Activated CD4-positive, alpha-beta T cell treated with anti-CD3 and anti-CD28 coated beads, Interleukin-2, amount 10 ng/mL, durations not matched to agents 7 days and 5 days (primary cell): ENCODE measurements at regions not wholly inside any gene's neighbourhood (a gene's known extent, or its start where the extent isn't known, plus 50 kb on each side); places are given as distances from the start of the nearest gene placed in this dataset.
"Not testable (repeated sequence)": the region's sequence is repeated elsewhere in the genome, so short reads cannot be mapped to it uniquely, and the experiment has no call there.

Experiments used
- CTCF ChIA-PET: fragments of 350-600 bp; sonication (Branson Sonifier 250); formaldehyde crosslinking; loops from one replicate; lab custom pipeline; 2021; ENCODE audit warnings: antibody characterized with exemption; lab: Charles Lee
- POLR2A ChIA-PET: fragments of 350-600 bp; sonication (Branson Sonifier 250); formaldehyde crosslinking; loops from one replicate; lab custom pipeline; 2021; ENCODE audit warnings: antibody characterized with exemption; lab: Charles Lee
- DNase-seq: peaks from one replicate; pipeline ENCODE4 v3.0.0-alpha.2; 2020
- H3K27ac Mint-ChIP-seq: one replicate; pipeline ENCODE4 v1.8.0; 2021; ENCODE audit warnings: mild to moderate bottlenecking, moderate library complexity, mixed read lengths
- H3K27me3 Mint-ChIP-seq: one replicate; pipeline ENCODE4 v1.8.0; 2021; ENCODE audit warnings: mixed read lengths
- H3K36me3 Mint-ChIP-seq: one replicate; pipeline ENCODE4 v1.8.0; 2021; ENCODE audit warnings: low read depth, mixed read lengths
- H3K4me1 Mint-ChIP-seq: one replicate; pipeline ENCODE4 v1.8.0; 2021; ENCODE audit warnings: mixed read lengths
- H3K4me3 Mint-ChIP-seq: one replicate; pipeline ENCODE4 v1.8.0; 2021; ENCODE audit warnings: mild to moderate bottlenecking, moderate library complexity, mixed read lengths
- H3K9me3 Mint-ChIP-seq: one replicate; pipeline ENCODE4 v1.8.0; 2021; ENCODE audit warnings: mixed read lengths

DNA sequence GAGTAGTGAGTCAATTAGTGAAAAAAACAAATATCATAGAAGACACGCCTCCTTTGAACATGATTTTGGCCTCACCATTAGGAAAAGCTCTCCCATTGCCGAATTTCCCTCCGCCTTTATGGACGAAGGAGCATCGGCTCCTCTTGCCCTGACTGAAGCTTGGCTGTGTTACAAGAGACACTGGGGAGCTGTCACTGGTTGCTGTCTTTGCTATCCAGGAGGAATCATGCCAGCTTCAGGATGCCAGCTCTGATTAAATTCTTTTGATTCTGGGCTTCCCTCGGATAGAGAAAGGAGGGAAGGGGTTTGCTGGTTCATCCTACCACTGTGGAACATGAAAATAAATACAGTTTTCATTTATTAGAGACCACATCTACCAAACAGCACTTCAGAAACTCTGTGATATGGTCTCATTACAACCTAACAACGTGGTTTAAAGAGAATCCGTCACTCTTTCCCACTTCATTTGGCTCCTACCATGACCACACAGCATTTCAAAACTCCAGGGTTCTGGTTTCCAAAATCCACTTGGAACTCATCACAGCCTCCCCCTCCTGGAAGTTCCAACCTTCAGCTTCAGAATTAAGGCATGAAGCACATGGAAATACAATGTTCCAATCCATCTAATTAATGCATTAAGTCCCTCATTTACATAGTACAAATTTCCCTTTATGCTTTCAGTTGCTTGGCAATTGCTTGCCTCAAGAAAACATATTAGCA lies 446.0 kb downstream of the EFNB2 start:
- ChIA-PET POLR2A (no interaction called here), CTCF (no interaction called here)
- H3K27ac Mint-ChIP-seq = no peak overlapping the region
- H3K4me1 Mint-ChIP-seq = no peaks in the 10 kb centered on the region
- H3K9me3 Mint-ChIP-seq = no peaks in the 10 kb centered on the region
- H3K27me3 Mint-ChIP-seq = no peaks in the 10 kb centered on the region
- H3K4me3 Mint-ChIP-seq = no peak overlapping the region
- no peak for DNase-seq
- no peaks in the 10 kb centered on the region for H3K36me3 Mint-ChIP-seq

DNA sequence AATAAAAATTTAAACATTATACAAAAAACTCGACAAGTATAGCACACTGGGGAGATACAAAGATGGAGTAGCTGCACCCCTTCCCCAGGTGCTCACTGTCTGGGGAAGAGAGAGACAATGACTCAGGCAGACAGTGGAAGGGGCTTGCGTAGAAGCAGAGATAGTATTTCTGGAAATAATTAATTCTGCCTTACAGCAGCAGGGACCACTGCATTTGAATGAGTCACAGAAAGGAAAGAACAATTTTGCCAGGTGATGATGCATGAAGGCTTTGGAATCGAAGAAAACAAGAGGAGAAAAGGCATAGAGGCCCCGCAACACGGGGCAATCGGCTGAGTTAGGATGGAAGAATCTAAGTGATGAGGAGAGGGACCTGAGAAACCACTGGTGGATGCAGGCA lies 447.4 kb downstream of the EFNB2 start:
- CTCF ChIA-PET = no interaction called here
- no peaks in the 10 kb centered on the region for H3K36me3 Mint-ChIP-seq

DNA sequence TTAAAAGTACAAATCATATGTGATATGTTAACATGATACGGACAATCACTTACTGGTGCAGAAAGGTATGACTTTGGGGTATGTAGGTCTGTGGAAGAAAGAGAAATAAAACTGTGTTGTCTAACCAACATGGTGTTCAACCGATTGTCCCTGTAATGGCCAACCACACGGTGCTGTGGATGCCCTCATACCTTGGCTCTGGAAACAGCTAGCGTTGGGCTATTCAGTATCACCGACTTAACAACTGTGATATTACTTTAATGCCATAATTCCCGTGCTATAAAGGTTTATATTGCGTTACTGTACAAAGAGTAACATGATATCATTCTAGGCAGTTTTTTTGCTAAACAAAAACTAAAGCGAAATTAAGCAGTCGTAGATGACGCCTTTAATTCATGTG lies 448.3 kb downstream of the EFNB2 start:
- ChIA-PET POLR2A (no interaction called here), CTCF (no interaction called here)
- H3K4me1 Mint-ChIP-seq = no peaks in the 10 kb centered on the region
- DNase-seq = no peak
- H3K27ac Mint-ChIP-seq = no peak overlapping the region
- H3K36me3 Mint-ChIP-seq = no peaks in the 10 kb centered on the region
- no peaks in the 10 kb centered on the region for H3K27me3 Mint-ChIP-seq
- H3K4me3 Mint-ChIP-seq = no peak overlapping the region
- no peaks in the 10 kb centered on the region for H3K9me3 Mint-ChIP-seq

More for the DNA sequence above, 447.4 kb downstream of the EFNB2 start:
- POLR2A ChIA-PET = no interaction called here
- no peak overlapping the region for H3K27ac Mint-ChIP-seq
- no peaks in the 10 kb centered on the region for H3K9me3 Mint-ChIP-seq
- H3K4me3 Mint-ChIP-seq = no peak overlapping the region
- H3K27me3 Mint-ChIP-seq = no peaks in the 10 kb centered on the region
- DNase-seq = no peak
- H3K4me1 Mint-ChIP-seq = no peaks in the 10 kb centered on the region

DNA sequence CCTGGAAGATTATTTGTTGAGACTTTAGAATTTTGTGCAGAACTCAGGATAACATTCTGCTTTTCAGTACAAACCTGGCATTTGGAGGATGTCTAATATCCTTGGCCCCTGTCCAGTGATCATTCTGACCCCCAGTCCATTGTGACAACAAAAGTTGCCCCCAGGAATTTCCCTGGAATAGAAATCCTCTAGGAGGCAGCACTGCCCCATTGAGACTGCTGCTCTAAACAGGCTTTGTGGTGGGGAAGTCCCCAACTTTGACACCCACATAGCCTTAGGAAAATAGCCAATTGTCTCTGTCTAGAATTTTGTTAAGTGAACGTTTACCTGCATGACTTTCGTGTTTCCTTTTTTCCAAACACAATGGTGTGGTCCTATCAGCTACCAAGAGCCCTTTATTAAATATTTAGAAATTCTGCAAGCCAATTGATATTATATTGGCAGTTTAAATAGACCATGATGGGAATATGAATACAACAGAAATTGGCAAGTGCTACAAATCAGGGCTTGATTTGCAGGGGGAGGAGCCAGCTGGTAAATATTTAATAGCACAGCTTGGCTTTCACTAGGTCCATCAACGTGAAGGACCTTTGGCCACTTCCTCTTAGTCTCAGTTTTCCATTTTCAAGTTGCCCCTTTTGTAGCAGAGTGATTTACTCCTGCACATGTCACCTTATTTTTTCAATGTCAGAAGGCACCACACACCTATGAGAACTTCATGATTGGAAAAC lies 451.7 kb downstream of the EFNB2 start:
- no peak for DNase-seq
- no peaks in the 10 kb centered on the region for H3K36me3 Mint-ChIP-seq
- no peaks in the 10 kb centered on the region for H3K9me3 Mint-ChIP-seq
- no peaks in the 10 kb centered on the region for H3K4me1 Mint-ChIP-seq
- no peak overlapping the region for H3K4me3 Mint-ChIP-seq
- H3K27ac Mint-ChIP-seq = no peak overlapping the region
- H3K27me3 Mint-ChIP-seq = no peaks in the 10 kb centered on the region
- ChIA-PET POLR2A (no interaction called here), CTCF (no interaction called here)

DNA sequence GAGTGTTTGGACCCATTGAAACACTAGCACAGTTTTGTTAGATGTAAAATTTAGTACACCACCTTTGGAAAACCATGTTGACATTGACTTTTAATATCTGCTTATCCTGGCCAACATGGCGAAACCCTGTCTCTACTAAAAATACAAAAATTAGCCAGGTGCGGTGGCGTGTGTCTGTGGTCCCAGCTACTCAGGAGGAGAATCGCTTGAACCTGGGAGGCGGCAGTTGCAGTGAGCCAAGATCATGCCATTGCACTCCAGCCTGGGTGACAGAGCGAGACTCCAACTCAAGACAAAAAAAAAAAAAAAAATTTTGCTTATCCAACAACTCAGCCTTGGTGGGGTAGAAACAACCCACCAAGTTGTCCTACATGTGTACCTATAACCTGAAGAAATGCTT lies 454.2 kb downstream of the EFNB2 start:
- H3K4me1 Mint-ChIP-seq, H3K27ac Mint-ChIP-seq, H3K9me3 Mint-ChIP-seq, CTCF ChIA-PET, H3K36me3 Mint-ChIP-seq, DNase-seq, H3K27me3 Mint-ChIP-seq, POLR2A ChIA-PET, H3K4me3 Mint-ChIP-seq: not testable (repeated sequence)

DNA sequence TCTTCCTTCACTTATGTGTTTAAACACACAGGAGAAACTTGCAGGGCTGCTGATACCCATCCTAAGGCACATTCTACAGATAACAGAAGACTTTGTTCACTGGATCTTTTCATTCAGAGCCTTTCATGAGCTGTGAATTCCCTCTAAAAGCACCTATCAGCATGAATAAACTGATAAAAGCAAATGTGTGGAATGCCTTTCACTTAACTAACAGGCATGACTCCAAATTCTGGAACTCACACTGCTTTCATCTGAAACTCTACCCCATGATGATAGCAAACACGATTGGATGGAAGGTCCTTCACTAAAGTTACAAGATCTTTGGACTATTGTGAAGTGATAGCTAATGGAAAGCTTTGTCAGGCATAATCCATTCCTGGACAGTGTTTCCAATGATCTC lies 457.3 kb downstream of the EFNB2 start:
- Mint-ChIP-seq H3K9me3 (no peaks in the 10 kb centered on the region), H3K4me3 (no peak overlapping the region), H3K27me3 (no peaks in the 10 kb centered on the region), H3K4me1 (no peaks in the 10 kb centered on the region), H3K27ac (no peak overlapping the region), H3K36me3 (no peaks in the 10 kb centered on the region)
- DNase-seq = no peak
- ChIA-PET CTCF (no interaction called here), POLR2A (no interaction called here)

DNA sequence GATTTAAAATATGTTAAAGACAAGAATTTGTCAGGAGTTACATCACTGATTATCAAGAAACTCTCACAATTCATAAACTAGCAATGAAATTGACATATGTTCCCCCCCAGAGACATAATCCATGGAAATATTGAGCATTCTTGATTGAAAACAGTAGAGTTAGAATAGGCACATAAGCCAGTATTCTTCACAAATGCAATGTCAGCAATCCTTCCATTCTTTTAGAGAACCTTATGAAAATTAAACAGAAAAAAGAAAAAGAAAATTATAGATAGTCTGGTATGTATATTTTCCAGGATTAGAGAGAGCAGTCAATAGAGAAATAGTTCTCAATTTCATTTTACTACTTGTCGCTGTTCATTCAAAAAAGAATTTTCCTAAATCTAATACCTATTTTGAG lies 458.4 kb downstream of the EFNB2 start:
- H3K9me3 Mint-ChIP-seq = no peaks in the 10 kb centered on the region
- no peaks in the 10 kb centered on the region for H3K27me3 Mint-ChIP-seq
- ChIA-PET POLR2A (no interaction called here), CTCF (no interaction called here)
- no peak overlapping the region for H3K4me3 Mint-ChIP-seq
- no peak for DNase-seq
- no peaks in the 10 kb centered on the region for H3K36me3 Mint-ChIP-seq
- no peak overlapping the region for H3K27ac Mint-ChIP-seq
- no peaks in the 10 kb centered on the region for H3K4me1 Mint-ChIP-seq

DNA sequence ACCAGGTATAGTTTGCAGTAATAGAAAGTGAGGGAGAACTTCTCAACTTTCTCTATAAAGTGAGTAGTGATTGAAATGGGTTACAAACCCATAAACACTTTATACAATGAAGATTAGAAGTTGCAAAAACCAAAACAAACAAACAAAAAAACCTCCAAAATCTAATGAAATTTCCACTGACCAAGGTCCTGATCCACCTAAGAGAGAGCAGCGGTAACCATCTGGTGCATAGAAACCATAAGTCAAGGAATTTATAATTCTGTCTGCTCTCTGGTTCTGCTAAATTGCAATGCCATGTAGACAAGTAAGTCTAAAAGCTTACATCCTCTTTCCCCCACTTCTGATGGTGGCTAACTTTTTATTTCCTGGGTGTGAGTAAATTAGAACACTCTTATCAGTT lies 463.4 kb downstream of the EFNB2 start:
- no peak for DNase-seq
- ChIA-PET POLR2A (no interaction called here), CTCF (no interaction called here)
- Mint-ChIP-seq H3K27ac (no peak overlapping the region), H3K9me3 (no peaks in the 10 kb centered on the region), H3K27me3 (no peaks in the 10 kb centered on the region), H3K4me1 (no peaks in the 10 kb centered on the region), H3K4me3 (no peak overlapping the region), H3K36me3 (no peaks in the 10 kb centered on the region)

DNA sequence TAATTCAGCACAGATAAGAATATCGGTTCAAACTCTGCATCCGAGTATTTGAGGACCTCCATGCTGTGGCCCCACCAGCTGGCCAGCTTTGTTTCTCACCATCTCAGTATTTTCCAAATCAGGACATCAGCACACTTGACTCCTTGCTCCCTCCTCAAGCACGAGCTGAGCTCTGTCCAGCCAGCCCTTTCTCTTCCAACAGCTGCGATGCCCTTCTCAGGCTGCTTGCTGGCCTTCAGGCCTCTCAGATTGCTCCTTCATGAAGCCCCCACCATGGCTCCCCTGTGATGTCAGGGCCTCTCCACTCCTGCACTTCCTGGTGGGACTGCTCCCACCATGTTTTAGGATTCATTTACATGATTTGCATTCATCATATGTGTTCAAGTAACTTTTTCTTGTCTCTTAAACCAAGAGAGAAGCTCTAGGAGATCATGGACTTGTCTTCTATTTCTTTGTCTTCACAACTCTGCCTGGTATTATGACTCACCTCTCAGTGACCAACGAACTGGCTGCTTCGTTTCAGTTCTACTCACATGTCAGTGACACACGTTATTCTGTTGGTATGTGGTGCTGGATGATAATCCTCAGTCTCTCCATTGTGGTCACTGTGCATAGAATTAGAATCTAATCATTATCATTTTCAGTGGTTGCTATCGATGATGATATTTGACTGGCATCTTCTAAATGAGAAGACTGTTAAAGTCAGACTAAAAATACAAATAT lies 471.7 kb downstream of the EFNB2 start:
- POLR2A ChIA-PET = no interaction called here
- H3K4me3 Mint-ChIP-seq = no peak overlapping the region
- no peaks in the 10 kb centered on the region for H3K27me3 Mint-ChIP-seq
- H3K4me1 Mint-ChIP-seq = no peaks in the 10 kb centered on the region
- CTCF ChIA-PET = no interaction called here
- DNase-seq = no peak
- no peak overlapping the region for H3K27ac Mint-ChIP-seq
- H3K36me3 Mint-ChIP-seq = no peaks in the 10 kb centered on the region
- no peaks in the 10 kb centered on the region for H3K9me3 Mint-ChIP-seq

DNA sequence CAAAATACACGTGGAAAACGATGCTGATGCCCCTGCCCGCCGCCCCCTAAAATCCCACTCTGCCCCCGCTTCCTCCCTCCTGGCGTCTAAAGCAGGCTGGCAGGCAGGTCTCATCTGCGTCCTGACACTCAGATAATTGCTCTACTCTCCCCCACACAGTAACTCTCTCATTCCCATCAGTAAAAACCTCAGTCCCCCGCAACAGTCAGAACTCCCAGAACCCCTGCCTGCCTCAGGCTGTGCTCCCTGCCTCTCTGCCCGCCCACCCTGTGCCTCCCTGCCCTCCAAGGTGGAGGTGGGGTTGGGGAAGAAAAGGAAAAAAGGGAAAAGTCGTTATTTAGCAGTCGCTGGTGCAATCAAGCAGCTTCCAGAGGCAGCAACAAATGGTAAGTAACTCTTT lies 473.7 kb downstream of the EFNB2 start:
- Mint-ChIP-seq H3K36me3 (no peaks in the 10 kb centered on the region), H3K4me1 (no peaks in the 10 kb centered on the region), H3K27me3 (no peaks in the 10 kb centered on the region), H3K9me3 (no peaks in the 10 kb centered on the region), H3K4me3 (no peak overlapping the region), H3K27ac (peak overlapping the region; percentile 50)
- CTCF ChIA-PET = no interaction called here
- DNase-seq = no peak
- POLR2A ChIA-PET = no interaction called here

DNA sequence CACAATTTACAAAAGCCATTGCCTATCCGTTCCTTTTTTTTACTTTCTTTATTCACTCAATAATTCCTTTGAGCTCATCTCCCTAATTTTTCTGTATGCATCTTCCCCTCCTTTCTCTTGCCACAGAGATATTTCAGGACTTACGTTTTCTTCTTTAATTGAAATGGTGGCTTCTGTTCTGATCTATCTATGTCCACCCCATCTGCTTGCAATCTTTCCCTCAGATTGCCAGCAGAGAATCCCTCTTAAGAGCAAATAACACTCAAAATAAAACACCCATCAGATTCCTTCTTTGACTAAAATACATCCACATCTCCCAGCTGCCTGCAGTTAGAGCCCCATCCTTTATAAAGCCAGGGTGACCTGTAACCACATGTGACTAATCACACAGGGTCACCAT lies 478.6 kb downstream of the EFNB2 start:
- no peaks in the 10 kb centered on the region for H3K9me3 Mint-ChIP-seq
- H3K36me3 Mint-ChIP-seq = no peaks in the 10 kb centered on the region
- ChIA-PET CTCF (no interaction called here), POLR2A (no interaction called here)
- DNase-seq = no peak
- H3K4me1 Mint-ChIP-seq = no peaks in the 10 kb centered on the region
- H3K4me3 Mint-ChIP-seq = no peak overlapping the region
- no peak overlapping the region for H3K27ac Mint-ChIP-seq
- H3K27me3 Mint-ChIP-seq = no peaks in the 10 kb centered on the region

DNA sequence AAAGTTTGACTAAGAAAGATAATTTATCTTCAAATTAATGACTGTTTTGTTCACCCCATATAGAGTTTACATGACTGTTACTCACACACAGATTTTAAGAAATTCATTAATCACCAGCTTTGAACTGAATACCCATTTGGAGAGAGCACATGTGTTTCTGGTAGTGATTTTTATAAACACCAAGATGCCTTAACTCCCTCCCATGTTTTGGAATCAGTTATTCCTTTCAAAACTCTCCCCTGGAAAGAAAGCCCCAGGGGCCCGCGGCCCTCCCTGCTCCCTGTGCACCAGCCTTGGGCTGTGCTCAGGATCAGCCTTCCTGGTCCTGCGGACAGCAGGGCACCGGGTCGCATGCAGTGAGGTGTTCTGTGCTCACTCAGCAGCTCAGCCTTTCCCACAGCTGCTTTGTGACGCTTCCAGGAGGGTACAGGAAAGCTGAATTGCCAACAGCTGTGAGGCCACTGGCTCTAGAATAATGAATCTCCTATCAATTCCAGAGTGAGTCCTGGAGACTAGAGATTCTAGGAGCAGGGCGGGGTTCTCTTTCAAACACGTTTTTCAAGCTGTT lies 483.2 kb downstream of the EFNB2 start:
- no peak overlapping the region for H3K27ac Mint-ChIP-seq
- H3K4me1 Mint-ChIP-seq = no peaks in the 10 kb centered on the region
- H3K4me3 Mint-ChIP-seq = no peak overlapping the region
- no peaks in the 10 kb centered on the region for H3K27me3 Mint-ChIP-seq
- ChIA-PET CTCF (no interaction called here), POLR2A (no interaction called here)
- no peaks in the 10 kb centered on the region for H3K9me3 Mint-ChIP-seq
- DNase-seq = no peak
- no peaks in the 10 kb centered on the region for H3K36me3 Mint-ChIP-seq

DNA sequence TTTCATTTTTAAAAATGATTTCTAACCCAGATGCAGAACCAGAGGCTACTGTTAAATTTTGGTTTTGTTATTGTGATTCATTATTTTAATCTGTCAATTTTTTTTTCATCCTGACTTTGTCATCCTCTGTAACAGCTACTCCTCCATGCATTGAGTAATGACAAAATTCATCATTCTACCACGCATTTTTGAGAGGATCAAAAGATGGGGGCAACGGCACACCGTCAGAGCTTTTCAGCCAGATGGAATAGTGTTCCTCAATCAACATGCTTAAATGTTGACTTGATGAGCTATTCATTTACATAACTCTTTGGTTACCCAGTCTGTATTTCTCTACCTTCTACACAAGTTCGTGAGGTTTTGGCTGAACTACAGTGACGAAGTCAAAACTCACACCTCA lies 486.3 kb downstream of the EFNB2 start:
- Mint-ChIP-seq H3K4me3 (no peak overlapping the region), H3K9me3 (no peaks in the 10 kb centered on the region), H3K4me1 (no peaks in the 10 kb centered on the region), H3K36me3 (no peaks in the 10 kb centered on the region), H3K27me3 (no peaks in the 10 kb centered on the region), H3K27ac (no peak overlapping the region)
- no peak for DNase-seq
- CTCF ChIA-PET = interaction anchor here (0.7 kb wide), 1 partner anchor 1888 kb away, joined by 3 read pairs; no protein-coding TSS in a partner anchor
- POLR2A ChIA-PET = no interaction called here
